H9 (cell line): ENCODE measurements at regions not wholly inside any gene's neighbourhood (a gene's known extent, or its start where the extent isn't known, plus 50 kb on each side); places are given as distances from the start of the nearest gene placed in this dataset.

Experiments
- DNase-seq: peaks from one replicate; pipeline ENCODE4 v3.0.0-alpha.2; 2017
- H2AFZ ChIP-seq: one replicate; pipeline ENCODE4 v1.6.1; 2013; ENCODE audit warnings: mild to moderate bottlenecking, low read length, control low read depth, moderate library complexity
- H2AK5ac ChIP-seq: 2 replicates; pipeline ENCODE4 v1.6.1; 2013; ENCODE audit warnings: low read length, control low read depth, mixed read lengths; ENCODE audit not compliant: insufficient read length
- H2BK120ac ChIP-seq: one replicate; pipeline ENCODE4 v1.6.1; 2013; ENCODE audit warnings: low read depth, mild to moderate bottlenecking, low read length, control low read depth, inconsistent platforms; ENCODE audit not compliant: poor library complexity, severe bottlenecking
- H2BK12ac ChIP-seq: 2 replicates; pipeline ENCODE4 v1.6.1; 2013; ENCODE audit warnings: low read length, control low read depth, mixed read lengths, low read depth; ENCODE audit not compliant: insufficient read length
- H2BK15ac ChIP-seq: 2 replicates; pipeline ENCODE4 v1.6.1; 2013; ENCODE audit warnings: low read depth, low read length, control low read depth
- H2BK20ac ChIP-seq: one replicate; pipeline ENCODE4 v1.6.1; 2013; ENCODE audit warnings: low read depth, mild to moderate bottlenecking, low read length, control low read depth, inconsistent platforms; ENCODE audit not compliant: poor library complexity, severe bottlenecking
- H2BK5ac ChIP-seq: 2 replicates; pipeline ENCODE4 v1.6.1; 2013; ENCODE audit warnings: low read length, control low read depth, mixed read lengths; ENCODE audit not compliant: insufficient read length
- H3K14ac ChIP-seq: 2 replicates; pipeline ENCODE4 v1.6.1; 2013; ENCODE audit warnings: low read length, control low read depth; ENCODE audit not compliant: insufficient read depth
- H3K18ac ChIP-seq: 2 replicates; pipeline ENCODE4 v1.6.1; 2013; ENCODE audit warnings: low read depth, mild to moderate bottlenecking, mixed read lengths, low read length, control low read depth; ENCODE audit not compliant: insufficient read length
- H3K23ac ChIP-seq: 2 replicates; pipeline ENCODE4 v1.6.1; 2013; ENCODE audit warnings: low read length, control low read depth, mixed read lengths, low read depth; ENCODE audit not compliant: insufficient read length
- H3K23me2 ChIP-seq: 2 replicates; pipeline ENCODE4 v1.6.1; 2013; ENCODE audit warnings: low read depth, mild to moderate bottlenecking, mixed read lengths, low read length, control low read depth; ENCODE audit not compliant: insufficient read length, poor library complexity, severe bottlenecking
- H3K27ac ChIP-seq: 2 replicates; pipeline ENCODE4 v1.5.1; 2013; ENCODE audit warnings: low read length, control low read depth, mixed read lengths, low read depth; ENCODE audit not compliant: insufficient read length
- H3K27me3 ChIP-seq: 2 replicates; pipeline ENCODE4 v1.6.1; 2013; ENCODE audit warnings: low read length, control low read depth, inconsistent platforms; ENCODE audit not compliant: insufficient read depth
- H3K4ac ChIP-seq: 2 replicates; pipeline ENCODE4 v1.6.1; 2013; ENCODE audit warnings: low read depth, mild to moderate bottlenecking, control low read depth, inconsistent platforms, low read length, moderate library complexity
- H3K4me1 ChIP-seq: 2 replicates; pipeline ENCODE4 v1.6.1; 2013; ENCODE audit warnings: low read length, control low read depth, inconsistent platforms; ENCODE audit not compliant: insufficient read depth
- H3K4me2 ChIP-seq: 2 replicates; pipeline ENCODE4 v1.6.1; 2013; ENCODE audit warnings: low read length, control low read depth, mixed read lengths; ENCODE audit not compliant: insufficient read length, insufficient read depth
- H3K56ac ChIP-seq: 2 replicates; pipeline ENCODE4 v1.6.1; 2013; ENCODE audit warnings: low read depth, mild to moderate bottlenecking, mixed read lengths, low read length, control low read depth; ENCODE audit not compliant: insufficient read length
- H3K79me1 ChIP-seq: 2 replicates; pipeline ENCODE4 v1.6.1; 2013; ENCODE audit warnings: low read depth, mild to moderate bottlenecking, moderate library complexity, low read length, control low read depth, inconsistent platforms; ENCODE audit not compliant: insufficient read depth, poor library complexity, severe bottlenecking
- H3K79me2 ChIP-seq: 2 replicates; pipeline ENCODE4 v1.6.1; 2013; ENCODE audit warnings: low read length, control low read depth, inconsistent platforms; ENCODE audit not compliant: insufficient read depth
- H3K9ac ChIP-seq: 2 replicates; pipeline ENCODE4 v1.6.1; 2013; ENCODE audit warnings: low read length, control low read depth, mixed read lengths; ENCODE audit not compliant: insufficient read length; ENCODE audit errors: extremely low read depth
- H3K9me3 ChIP-seq: one replicate; pipeline ENCODE4 v1.6.1; 2013; ENCODE audit warnings: low read depth, low read length, inconsistent platforms; ENCODE audit not compliant: control insufficient read depth
- H3T11ph ChIP-seq: one replicate; pipeline ENCODE4 v1.6.1; 2013; ENCODE audit warnings: mild to moderate bottlenecking, low read length, control low read depth, inconsistent platforms
- H4K20me1 ChIP-seq: one replicate; pipeline ENCODE4 v1.6.1; 2013; ENCODE audit not compliant: control insufficient read depth, insufficient read length, insufficient read depth
- H4K5ac ChIP-seq: 2 replicates; pipeline ENCODE4 v1.6.1; 2013; ENCODE audit warnings: low read depth, mild to moderate bottlenecking, mixed read lengths, low read length, control low read depth; ENCODE audit not compliant: insufficient read length
- H4K8ac ChIP-seq: replicated peaks from 2 replicates; pipeline ENCODE4 v1.6.1; 2013; ENCODE audit warnings: low read length, control low read depth, mixed read lengths, low read depth; ENCODE audit not compliant: insufficient read length
- H4K91ac ChIP-seq: 2 replicates; pipeline ENCODE4 v1.6.1; 2013; ENCODE audit warnings: low read depth, mild to moderate bottlenecking, moderate library complexity, mixed read lengths, low read length, control low read depth; ENCODE audit not compliant: insufficient read length
- H3K27ac Mint-ChIP-seq, 3 experiments: 2 replicates in 2 of 3; 3 replicates in 1 of 3; pipeline ENCODE4 v1.8.0; 2020 to 2021; ENCODE audit warnings: mixed read lengths in 3 of 3, mild to moderate bottlenecking in 1 of 3, moderate library complexity in 1 of 3
- H3K27me3 Mint-ChIP-seq: 2 replicates; pipeline ENCODE4 v1.8.0; 2021; ENCODE audit warnings: low read depth, mild to moderate bottlenecking, moderate library complexity, mixed read lengths
- H3K36me3 Mint-ChIP-seq, 3 experiments: 2 replicates in 2 of 3; 3 replicates in 1 of 3; pipeline ENCODE4 v1.8.0; 2020 to 2021; ENCODE audit warnings: low read depth in 3 of 3, mixed read lengths in 3 of 3; ENCODE audit not compliant: insufficient read depth in 1 of 3
- H3K4me1 Mint-ChIP-seq, 2 experiments: 2 replicates each; pipeline ENCODE4 v1.8.0; 2020; ENCODE audit warnings: mixed read lengths in 2 of 2
- H3K4me3 Mint-ChIP-seq, 2 experiments: 2 replicates in 1 of 2; 3 replicates in 1 of 2; pipeline ENCODE4 v1.8.0; 2020 to 2021; ENCODE audit warnings: mild to moderate bottlenecking in 2 of 2, mixed read lengths in 2 of 2, moderate library complexity in 1 of 2
- H3K9me3 Mint-ChIP-seq, 2 experiments: 2 replicates in 1 of 2; 3 replicates in 1 of 2; pipeline ENCODE4 v1.8.0; 2020; ENCODE audit warnings: mild to moderate bottlenecking in 2 of 2, mixed read lengths in 2 of 2, moderate library complexity in 1 of 2
- CTCF ChIP-seq: fragments of 200-600 bp; sonication (generic); conservative IDR thresholded peaks from 3 replicates; pipeline ENCODE4 v1.8.0; 2021; ENCODE audit warnings: antibody characterized with exemption, mild to moderate bottlenecking
- WGBS: extraction: QIAGEN DNeasy Blood & Tissue Kit; methylation state at CpG from one replicate; pipeline ENCODE4 v1.1.7; 2013; ENCODE audit warnings: missing lambda C conversion rate, low lambda C conversion rate, mixed read lengths; ENCODE audit not compliant: insufficient read length; ENCODE audit errors: extremely low coverage; 5-methylcytosine and 5-hydroxymethylcytosine counted together

- Histone ChIP-seq H3K79me2 (no peaks in the 10 kb centered on the region), H3K9ac (no peak overlapping the region), H3K4me2 (no peak overlapping the region), H3K4me1 (no peaks in the 10 kb centered on the region), H4K8ac (no peak overlapping the region), H3K79me1 (no peaks in the 10 kb centered on the region), H2BK120ac (no peak overlapping the region), H4K5ac (no peak overlapping the region), H2BK5ac (no peak overlapping the region), H3K4ac (no peak overlapping the region), H3K14ac (no peak overlapping the region; the same call in 1 of the 2 replicates), H3K23ac (no peak overlapping the region), H3K23me2 (no peaks in the 10 kb centered on the region), H4K91ac (no peak overlapping the region), H2AFZ (no peak overlapping the region), H3K56ac (no peak overlapping the region), H3T11ph (no peak overlapping the region), H3K27me3 (no peaks in the 10 kb centered on the region), H3K27ac (no peak overlapping the region), H4K20me1 (no peaks in the 10 kb centered on the region), H2BK15ac (no peak overlapping the region), H3K9me3 (no peaks in the 10 kb centered on the region), H3K18ac (no peak overlapping the region), H2BK20ac (no peak overlapping the region), H2BK12ac (no peak overlapping the region), H2AK5ac (no peak overlapping the region)
- peaks cover 2 to 8% of the 10 kb centered on the region in 2 experiments; a peak in 4 of 5 replicates for H3K9me3 Mint-ChIP-seq
- WGBS = no CpG with 5 or more reads among the region's 10 CpGs
- DNase-seq = no peak
- H3K4me1 Mint-ChIP-seq = peaks cover 2 to 5% of the 10 kb centered on the region in 2 experiments; a peak in 3 of 4 replicates
- no peak overlapping the region for H3K27ac Mint-ChIP-seq
- no peak overlapping the region for H3K4me3 Mint-ChIP-seq
- H3K27me3 Mint-ChIP-seq = peaks cover 6% of the 10 kb centered on the region
- no peak for TF ChIP-seq CTCF
- H3K36me3 Mint-ChIP-seq = no peaks in the 10 kb centered on the region; a peak in 1 of 7 replicates
Measured at GRCh38 chr19:30077851-30078355, 135.9 kb downstream of the URI1 start.
